Uterus (tissue), 2 donors: ENCODE measurements at regions not wholly inside any gene's neighbourhood (a gene's known extent, or its start where the extent isn't known, plus 50 kb on each side); places are given as distances from the start of the nearest gene placed in this dataset.

ENCODE experiments used
- POLR2A ChIP-seq, 2 donors: fragments of 450-650 bp; IDR thresholded peaks; one replicate each; pipeline ENCODE4 v1.6.1; 2016; ENCODE audit warnings: antibody characterized with exemption in 2 of 2, mild to moderate bottlenecking in 1 of 2, moderate library complexity in 1 of 2
- TF ChIP-seq, protein P1 (sequence below), 4 experiments: fragments of 200-600 bp in 2 of 4; fragments of 450-650 bp in 2 of 4; sonication (generic) in 2 of 4; IDR thresholded peaks; one replicate each; pipeline ENCODE4 v1.5.1; 2016 to 2019; ENCODE audit warnings: antibody characterized with exemption in 4 of 4, mild to moderate bottlenecking in 2 of 4, moderate library complexity in 1 of 4

DNA sequence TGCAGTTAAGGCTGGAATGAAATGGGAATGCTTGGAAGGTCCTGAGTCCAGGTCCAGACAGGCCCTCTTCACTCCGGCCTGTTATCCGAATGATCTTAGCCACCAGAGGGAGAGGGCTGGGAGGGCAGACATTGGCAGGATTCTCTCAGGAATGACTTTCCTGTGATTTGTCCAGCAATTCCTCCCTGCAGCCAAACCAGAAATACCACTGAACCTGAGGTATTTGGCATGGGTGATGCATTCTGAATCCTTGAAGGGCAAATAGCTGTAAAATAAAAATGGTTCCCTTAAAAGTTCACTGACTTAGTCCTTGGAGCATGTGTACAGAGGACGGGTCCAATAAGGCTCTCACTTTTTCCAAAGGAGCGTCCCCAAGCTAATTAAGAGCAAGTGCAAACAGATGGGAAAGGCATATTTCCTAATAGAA is 77.5 kb upstream of the HABP2 start:
- TF ChIP-seq, protein P1, sequence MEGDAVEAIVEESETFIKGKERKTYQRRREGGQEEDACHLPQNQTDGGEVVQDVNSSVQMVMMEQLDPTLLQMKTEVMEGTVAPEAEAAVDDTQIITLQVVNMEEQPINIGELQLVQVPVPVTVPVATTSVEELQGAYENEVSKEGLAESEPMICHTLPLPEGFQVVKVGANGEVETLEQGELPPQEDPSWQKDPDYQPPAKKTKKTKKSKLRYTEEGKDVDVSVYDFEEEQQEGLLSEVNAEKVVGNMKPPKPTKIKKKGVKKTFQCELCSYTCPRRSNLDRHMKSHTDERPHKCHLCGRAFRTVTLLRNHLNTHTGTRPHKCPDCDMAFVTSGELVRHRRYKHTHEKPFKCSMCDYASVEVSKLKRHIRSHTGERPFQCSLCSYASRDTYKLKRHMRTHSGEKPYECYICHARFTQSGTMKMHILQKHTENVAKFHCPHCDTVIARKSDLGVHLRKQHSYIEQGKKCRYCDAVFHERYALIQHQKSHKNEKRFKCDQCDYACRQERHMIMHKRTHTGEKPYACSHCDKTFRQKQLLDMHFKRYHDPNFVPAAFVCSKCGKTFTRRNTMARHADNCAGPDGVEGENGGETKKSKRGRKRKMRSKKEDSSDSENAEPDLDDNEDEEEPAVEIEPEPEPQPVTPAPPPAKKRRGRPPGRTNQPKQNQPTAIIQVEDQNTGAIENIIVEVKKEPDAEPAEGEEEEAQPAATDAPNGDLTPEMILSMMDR (IDR thresholded peaks at IDR 0.05): no peak
- no peak for TF ChIP-seq POLR2A (IDR thresholded peaks at IDR 0.05)
